SK-MEL-5 (cell line): ENCODE measurements at regions not wholly inside any gene's neighbourhood (a gene's known extent, or its start where the extent isn't known, plus 50 kb on each side); places are given as distances from the start of the nearest gene placed in this dataset.
"Not testable (repeated sequence)": the region's sequence is repeated elsewhere in the genome, so short reads cannot be mapped to it uniquely, and the experiment has no call there.

Source experiments
- DNase-seq: peaks from one replicate; pipeline ENCODE4 v3.0.0-alpha.2; 2016; ENCODE audit warnings: low read depth, low spot score
- in situ Hi-C: cut with HindIII; loops from 2 replicates; pipeline ENCODE4 v1.10.0; 2016; ENCODE audit warnings: low sequenced_read_pairs, high pct_unique_total_duplicates, low pct_unique_long_range_greater_than_20kb

DNA sequence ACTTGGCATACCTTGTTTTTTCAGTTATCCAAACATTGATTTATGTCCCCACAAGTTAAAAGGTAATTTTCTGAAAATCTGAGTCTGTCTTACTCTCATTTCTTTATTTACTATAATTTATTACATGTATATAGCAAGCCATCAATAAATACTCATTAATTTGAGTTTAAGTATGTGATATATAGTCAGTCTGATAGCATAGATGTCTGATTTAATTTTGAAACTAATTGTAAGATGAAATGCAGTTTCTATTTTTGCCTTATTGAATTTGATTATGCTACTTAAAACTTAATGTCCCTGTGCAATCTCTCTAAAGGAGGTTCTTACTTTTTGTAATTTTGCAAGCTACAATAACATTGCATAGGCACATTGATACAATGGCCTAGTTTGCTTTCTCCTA is 2418.6 kb downstream of the ARAP2 start:
- in situ Hi-C loops = no loop called here

GRCh38 chr4:33829356-33829755 is 2415.0 kb downstream of the ARAP2 start:
- in situ Hi-C loops, DNase-seq: not testable (repeated sequence)

More for the DNA sequence above, 2418.6 kb downstream of the ARAP2 start:
- no peak for DNase-seq

DNA sequence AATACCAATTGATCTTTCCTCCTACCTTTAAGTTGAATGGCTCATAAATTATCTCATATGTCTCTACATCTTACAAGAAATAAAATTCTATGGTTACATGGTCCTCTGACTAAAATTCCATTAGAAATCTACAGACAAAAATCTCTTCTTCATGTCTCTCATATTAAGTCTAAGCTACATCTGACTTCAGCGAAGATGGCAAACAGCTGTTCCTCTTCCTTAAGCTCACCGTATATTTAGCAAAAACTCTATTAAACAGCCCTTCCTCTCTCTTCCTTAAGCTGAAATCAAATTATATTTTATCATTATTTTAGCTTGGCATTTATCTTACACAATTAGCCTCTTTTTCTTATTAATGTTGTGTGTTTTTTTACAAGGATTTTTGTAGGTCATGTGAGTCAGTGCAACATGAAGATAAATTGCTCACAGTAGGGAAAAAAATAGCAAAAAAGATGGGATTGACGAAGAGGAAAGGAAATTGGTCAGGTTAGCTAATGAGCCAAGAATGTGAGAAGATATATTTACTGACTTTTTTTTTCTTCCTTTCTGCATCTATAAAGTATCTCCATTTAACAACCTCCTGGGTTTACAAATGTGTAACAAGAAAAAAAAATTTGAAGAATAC is 2412.8 kb downstream of the ARAP2 start:
- DNase-seq = no peak
- in situ Hi-C loops = no loop called here

DNA sequence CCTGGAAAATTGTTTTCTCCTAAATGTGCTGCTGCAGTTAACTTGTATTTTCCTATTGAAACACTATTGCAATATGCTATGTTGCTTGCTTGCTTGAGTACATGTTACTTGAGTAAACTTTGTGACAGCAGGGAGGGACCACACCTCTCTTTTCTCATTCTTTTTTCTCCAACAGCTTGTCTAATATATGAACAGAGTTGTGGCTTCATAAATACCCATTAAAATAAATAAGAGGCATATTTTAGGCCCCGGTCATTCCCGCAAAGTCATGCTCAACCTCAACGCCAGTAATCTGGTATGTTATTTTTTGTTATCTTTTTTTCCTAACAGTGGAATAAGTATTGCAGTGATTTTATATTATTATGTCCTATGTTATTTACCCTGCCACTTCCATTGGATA is 2408.6 kb downstream of the ARAP2 start:
- in situ Hi-C loops, DNase-seq: not testable (repeated sequence)

DNA sequence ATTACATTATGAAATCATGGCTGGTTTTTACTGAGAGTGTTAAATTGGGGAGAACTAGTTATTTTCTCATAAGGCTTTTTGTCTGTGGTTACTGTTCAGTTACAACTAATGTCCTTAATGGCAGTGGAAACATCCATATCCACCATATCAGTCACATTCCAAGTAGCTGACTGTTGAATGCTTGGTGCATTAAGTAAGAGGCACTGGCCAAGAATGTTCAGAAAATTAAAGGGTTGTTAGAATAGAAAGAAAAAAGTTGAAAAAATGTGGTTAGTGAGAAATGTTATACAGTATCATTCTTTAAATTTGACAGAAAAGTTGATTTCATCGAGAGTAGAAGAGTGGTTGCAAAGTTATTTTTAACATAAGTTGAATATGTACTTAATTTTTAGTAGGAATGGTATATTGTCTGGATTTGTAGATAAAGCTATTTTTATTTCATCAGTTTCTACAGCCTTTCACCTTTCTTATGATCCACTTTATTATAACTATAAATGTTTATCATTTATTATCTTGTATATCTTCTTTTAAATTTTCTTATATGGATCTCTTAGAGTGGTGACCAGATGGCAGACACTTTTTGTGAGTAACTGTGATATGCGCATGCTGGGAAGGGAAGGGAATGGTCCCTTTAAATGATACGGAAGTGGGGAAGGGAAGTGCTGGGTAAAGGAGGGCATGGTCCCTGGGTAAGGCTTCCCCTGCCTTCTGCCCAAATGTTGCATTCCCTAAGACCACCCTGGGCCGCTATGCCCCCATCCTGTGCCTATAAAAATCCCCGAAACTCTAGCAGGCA is 2407.1 kb downstream of the ARAP2 start:
- in situ Hi-C loops = no loop called here
- no peak for DNase-seq

- in situ Hi-C loops = no loop called here
- no peak for DNase-seq
These were observed 2403.2 kb downstream of the ARAP2 start for GRCh38 chr4:33841120-33841519.

DNA sequence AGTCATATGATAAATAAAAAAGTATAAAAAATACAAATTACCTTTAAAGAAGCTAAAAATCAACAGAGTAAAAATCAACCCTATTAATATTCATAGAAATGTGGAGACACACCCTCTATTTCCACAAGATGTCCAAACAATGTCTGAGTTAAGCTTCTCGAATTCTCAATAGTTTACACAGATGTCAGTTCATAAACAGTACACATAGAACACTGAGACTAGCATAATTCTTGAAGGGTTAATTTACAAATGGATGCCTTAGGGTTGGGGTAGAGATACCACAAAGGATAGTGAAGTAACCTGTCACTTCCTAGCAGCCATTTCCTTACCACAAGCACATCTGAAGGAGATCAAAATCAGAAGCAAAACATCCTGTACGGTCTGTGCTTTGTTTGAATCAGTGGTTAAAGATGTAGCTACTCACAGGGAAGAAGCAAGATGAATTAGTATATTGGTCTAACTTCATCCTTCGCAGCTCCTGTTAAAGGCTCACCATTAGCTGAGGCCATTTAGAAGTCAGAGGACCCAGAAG is 2393.9 kb downstream of the ARAP2 start:
- no peak for DNase-seq
- in situ Hi-C loops = no loop called here

- DNase-seq, in situ Hi-C loops: not testable (repeated sequence)
These were observed 2390.6 kb downstream of the ARAP2 start for GRCh38 chr4:33853670-33854069.

- in situ Hi-C loops = no loop called here
- no peak for DNase-seq
These were observed 2379.9 kb downstream of the ARAP2 start for GRCh38 chr4:33864290-33864859.

- in situ Hi-C loops = no loop called here
- no peak for DNase-seq
These were observed 2370.5 kb downstream of the ARAP2 start for GRCh38 chr4:33873791-33874190.

GRCh38 chr4:33878710-33879109 is 2365.6 kb downstream of the ARAP2 start:
- no peak for DNase-seq
- in situ Hi-C loops = no loop called here

GRCh38 chr4:33881176-33881575 is 2363.1 kb downstream of the ARAP2 start:
- DNase-seq = no peak
- in situ Hi-C loops = no loop called here

DNA sequence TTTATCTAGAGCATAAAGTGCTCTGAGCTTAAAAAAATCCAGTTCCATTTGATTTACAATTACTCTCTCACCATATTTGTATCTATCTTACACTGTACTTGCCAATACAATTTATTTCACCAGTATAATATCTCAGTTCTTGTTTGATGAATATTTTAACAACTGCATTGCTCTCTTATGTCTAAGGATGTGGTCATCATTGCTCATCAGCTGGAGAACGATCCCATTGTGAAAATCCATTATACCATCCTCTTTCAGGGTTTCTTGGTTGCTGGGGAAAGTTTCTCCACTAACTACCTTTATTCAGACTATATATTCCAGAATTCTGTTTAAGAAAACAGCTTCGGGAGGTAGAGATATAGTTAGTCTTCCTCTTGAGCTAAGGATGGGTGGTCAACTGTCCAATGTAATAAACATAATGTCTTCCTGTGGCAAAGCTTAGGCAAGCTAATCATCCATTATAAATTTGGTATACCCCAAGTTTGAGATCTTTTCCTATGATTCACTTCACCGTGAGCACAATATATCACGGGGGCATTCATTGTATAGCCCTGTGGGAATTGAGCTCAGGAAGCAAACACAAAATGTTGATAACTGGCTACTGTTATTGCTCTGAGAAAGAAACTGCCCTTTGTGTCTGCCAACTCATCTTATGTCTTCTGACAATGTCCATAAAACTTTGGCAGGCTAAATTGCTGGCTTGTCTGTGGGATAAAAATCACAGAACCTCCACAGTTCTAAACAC is 2361.9 kb downstream of the ARAP2 start:
- in situ Hi-C loops = no loop called here
- DNase-seq = peak; percentile 96

DNA sequence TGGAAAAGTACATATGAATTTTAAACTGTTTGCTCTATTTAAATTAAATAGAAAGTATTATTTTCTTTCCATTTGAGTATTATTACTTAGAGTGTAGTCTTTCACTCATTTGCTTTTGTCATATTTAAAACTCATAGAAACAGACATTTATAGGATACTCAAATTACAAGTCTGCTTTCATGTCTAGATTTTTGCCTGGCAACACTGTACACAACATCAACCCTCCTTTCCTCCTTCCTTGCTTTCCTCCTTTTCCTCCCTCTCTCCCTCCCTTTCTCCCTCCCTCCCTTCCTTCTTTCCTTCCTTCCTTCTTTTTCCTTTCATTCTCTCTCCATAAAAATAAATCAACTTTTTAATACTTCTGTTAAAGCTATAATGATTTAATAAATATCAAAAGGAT is 2361.2 kb downstream of the ARAP2 start:
- in situ Hi-C loops = no loop called here

DNA sequence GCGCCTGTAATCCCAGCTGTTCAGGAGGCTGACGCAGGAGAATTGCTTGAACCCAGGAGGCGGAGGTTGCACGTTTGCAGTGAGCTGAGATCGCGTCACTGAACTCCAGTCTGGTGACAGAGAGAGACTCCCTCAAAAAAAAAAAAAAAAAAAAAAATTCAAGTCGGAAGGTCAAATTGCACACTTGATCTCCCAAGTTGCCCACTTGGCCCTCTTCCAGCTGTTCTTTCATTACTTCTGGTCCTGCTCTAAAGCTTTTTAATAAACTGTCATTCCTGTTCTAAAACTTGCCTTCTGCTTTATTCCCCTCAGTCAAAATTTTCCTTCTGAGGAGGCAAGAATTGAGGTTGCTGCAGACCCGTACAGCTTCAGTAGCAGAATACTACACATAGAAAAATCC is 2358.0 kb downstream of the ARAP2 start:
- DNase-seq = no peak
- in situ Hi-C loops = no loop called here

More for the DNA sequence above, 2361.2 kb downstream of the ARAP2 start:
- peak; percentile 61 for DNase-seq

DNA sequence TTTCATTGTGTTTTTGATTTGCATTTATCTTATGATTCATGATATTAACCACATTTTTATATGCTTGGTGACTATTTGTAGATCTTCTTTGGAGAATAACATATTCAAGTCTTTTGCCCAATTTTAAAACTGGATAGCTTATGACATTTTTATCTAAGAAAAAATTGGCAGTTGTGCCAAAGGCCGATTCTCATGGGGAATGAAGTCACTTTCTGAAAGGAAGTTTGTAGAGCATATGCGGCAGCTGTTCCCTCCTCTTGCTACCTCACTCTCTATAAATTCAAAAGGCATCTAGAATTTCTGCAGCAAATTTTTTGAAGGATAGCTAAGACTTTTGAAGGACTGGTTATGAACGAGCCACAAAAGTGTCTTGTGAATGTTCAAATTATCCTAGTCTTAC is 2353.5 kb downstream of the ARAP2 start:
- DNase-seq = no peak
- in situ Hi-C loops = no loop called here

DNA sequence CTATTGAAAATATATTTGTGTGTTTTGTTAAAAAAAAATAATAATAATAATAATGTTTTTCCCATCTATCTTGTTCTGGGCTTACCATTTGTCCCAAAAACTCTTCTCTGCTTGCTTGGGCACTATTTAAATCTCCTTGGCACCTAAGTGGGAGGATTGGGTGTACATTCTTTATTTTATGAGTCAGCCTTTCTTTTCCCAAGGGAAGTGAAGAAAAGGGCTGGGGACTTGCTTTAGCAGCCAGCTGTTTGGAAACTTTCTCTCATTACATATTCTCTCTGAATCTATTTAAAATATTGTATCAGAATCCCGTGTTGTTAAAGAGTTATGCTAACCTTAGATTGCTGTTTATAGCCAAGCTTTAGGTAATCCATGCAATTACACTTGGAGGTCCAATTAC is 2332.4 kb downstream of the ARAP2 start:
- no peak for DNase-seq
- in situ Hi-C loops = no loop called here

- DNase-seq = no peak
- in situ Hi-C loops = no loop called here
These were observed 2329.9 kb downstream of the ARAP2 start for GRCh38 chr4:33914386-33914785.
